Activated CD8-positive, alpha-beta memory T cell treated with anti-CD3 and anti-CD28 coated beads for 48 hours (primary cell): ENCODE measurements at regions not wholly inside any gene's neighbourhood (a gene's known extent, or its start where the extent isn't known, plus 50 kb on each side); places are given as distances from the start of the nearest gene placed in this dataset.

Experiments used
- DNase-seq, 3 experiments: peaks; one replicate each; pipeline ENCODE4 v3.0.0-alpha.2; 2020; ENCODE audit warnings: low read depth in 2 of 3, low spot score in 2 of 3

- no peak for DNase-seq
Measured at GRCh38 chr2:83695037-83695436, 764.0 kb downstream of the SUCLG1 start.

- no peak for DNase-seq
Measured at GRCh38 chr2:83689402-83689801, 769.7 kb downstream of the SUCLG1 start.

GRCh38 chr2:83686863-83687262 lies 772.2 kb downstream of the SUCLG1 start:
- no peak for DNase-seq

GRCh38 chr2:83674050-83674449 lies 785.0 kb downstream of the SUCLG1 start:
- DNase-seq = no peak

GRCh38 chr2:83665894-83666293 lies 793.2 kb downstream of the SUCLG1 start:
- DNase-seq = no peak

- no peak for DNase-seq
Measured at GRCh38 chr2:83665154-83665553, 793.9 kb downstream of the SUCLG1 start.

GRCh38 chr2:83661711-83662110 lies 797.4 kb downstream of the SUCLG1 start:
- DNase-seq = no peak

GRCh38 chr2:83654091-83654611 lies 804.9 kb downstream of the SUCLG1 start:
- no peak for DNase-seq

GRCh38 chr2:83650898-83651297 lies 808.2 kb downstream of the SUCLG1 start:
- DNase-seq = no peak

- DNase-seq = no peak
Measured at GRCh38 chr2:83650161-83650560, 808.9 kb downstream of the SUCLG1 start.

- no peak for DNase-seq
Measured at GRCh38 chr2:83640506-83640905, 818.6 kb downstream of the SUCLG1 start.

GRCh38 chr2:83633423-83633822 lies 825.7 kb downstream of the SUCLG1 start:
- no peak for DNase-seq

- no peak for DNase-seq
Measured at GRCh38 chr2:83630351-83630750, 828.7 kb downstream of the SUCLG1 start.

GRCh38 chr2:83615511-83615910 lies 843.6 kb downstream of the SUCLG1 start:
- DNase-seq = no peak

GRCh38 chr2:83613178-83613577 lies 845.9 kb downstream of the SUCLG1 start:
- no peak for DNase-seq

GRCh38 chr2:83602753-83603152 lies 856.3 kb downstream of the SUCLG1 start:
- DNase-seq = no peak

GRCh38 chr2:83596592-83597282 lies 862.3 kb downstream of the SUCLG1 start:
- DNase-seq = no peak

- DNase-seq = no peak
Measured at GRCh38 chr2:83595926-83596325, 863.2 kb downstream of the SUCLG1 start.

- no peak for DNase-seq
Measured at GRCh38 chr2:83595121-83595690, 863.9 kb downstream of the SUCLG1 start.

- DNase-seq = no peak
Measured at GRCh38 chr2:83594241-83595120, 864.6 kb downstream of the SUCLG1 start.

GRCh38 chr2:83587309-83587708 lies 871.8 kb downstream of the SUCLG1 start:
- no peak for DNase-seq

- no peak for DNase-seq
Measured at GRCh38 chr2:83585250-83585649, 873.8 kb downstream of the SUCLG1 start.
